KMS-11 (cell line): ENCODE measurements at regions not wholly inside any gene's neighbourhood (a gene's known extent, or its start where the extent isn't known, plus 50 kb on each side); places are given as distances from the start of the nearest gene placed in this dataset.

Experiments
- H2AFZ ChIP-seq: fragments of 200-600 bp; sonication (generic); 2 replicates; pipeline ENCODE4 v1.6.1; 2016; ENCODE audit warnings: antibody characterized with exemption, mixed run types, low read depth
- H3K27ac ChIP-seq: fragments of 200-600 bp; sonication (generic); 2 replicates; pipeline ENCODE4 v1.6.1; 2016; ENCODE audit warnings: mild to moderate bottlenecking, mixed run types
- H3K27me3 ChIP-seq: fragments of 200-600 bp; sonication (generic); 2 replicates; pipeline ENCODE4 v1.6.1; 2017; ENCODE audit warnings: mild to moderate bottlenecking, low read depth, mixed run types, moderate library complexity; ENCODE audit not compliant: insufficient read depth
- H3K36me3 ChIP-seq: fragments of 200-600 bp; sonication (generic); 2 replicates; pipeline ENCODE4 v1.6.1; 2017; ENCODE audit warnings: mild to moderate bottlenecking, mixed run types; ENCODE audit not compliant: insufficient read depth
- H3K4me1 ChIP-seq: fragments of 200-600 bp; sonication (generic); 2 replicates; pipeline ENCODE4 v1.6.1; 2016; ENCODE audit warnings: mild to moderate bottlenecking, low read depth, mixed run types; ENCODE audit not compliant: poor library complexity, severe bottlenecking
- H3K4me2 ChIP-seq: fragments of 200-600 bp; sonication (generic); 2 replicates; pipeline ENCODE4 v1.7.0; 2016; ENCODE audit warnings: mild to moderate bottlenecking, mixed run types
- H3K4me3 ChIP-seq: fragments of 200-600 bp; sonication (generic); IDR thresholded peaks from 2 replicates; pipeline ENCODE4 v1.6.1; 2017; ENCODE audit warnings: low read depth, low read length, mixed read lengths; ENCODE audit not compliant: insufficient read depth
- H3K79me2 ChIP-seq: fragments of 200-600 bp; sonication (generic); 2 replicates; pipeline ENCODE4 v1.6.1; 2016; ENCODE audit warnings: low read depth, mixed run types; ENCODE audit not compliant: insufficient read depth
- H3K9ac ChIP-seq: fragments of 200-600 bp; sonication (generic); 2 replicates; pipeline ENCODE4 v1.6.1; 2016; ENCODE audit warnings: mild to moderate bottlenecking, mixed run types
- H4K20me1 ChIP-seq: fragments of 200-600 bp; sonication (generic); 2 replicates; pipeline ENCODE4 v1.6.1; 2016; ENCODE audit warnings: mild to moderate bottlenecking, mixed run types; ENCODE audit not compliant: insufficient read depth
- TF ChIP-seq, protein P1 (sequence below): fragments of 200-600 bp; sonication (generic); conservative IDR thresholded peaks from 2 replicates; pipeline ENCODE4 v1.6.1; 2017; ENCODE audit warnings: low read depth, mild to moderate bottlenecking, antibody characterized with exemption, low read length, moderate library complexity, mixed read lengths

DNA sequence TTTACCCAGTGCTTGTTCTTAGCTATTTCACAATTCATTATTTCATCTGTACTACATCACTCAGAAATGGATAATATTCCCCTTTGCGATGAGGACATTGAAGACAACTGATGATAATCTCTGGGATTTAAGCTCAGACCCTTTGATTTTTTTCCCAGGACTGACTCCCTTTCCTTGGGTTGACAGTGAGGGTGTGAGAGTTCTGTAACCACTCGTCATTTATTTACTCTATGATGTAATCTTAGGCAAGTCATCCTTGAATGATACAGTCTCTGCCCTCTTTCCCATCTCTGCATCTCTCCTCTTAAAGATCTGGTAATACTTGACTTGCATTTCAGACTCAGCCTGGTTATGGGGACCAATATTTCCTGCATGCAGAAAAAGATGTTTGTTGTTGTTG is 1041.7 kb downstream of the AGBL1 start:
- Histone ChIP-seq H3K79me2 (no peaks in the 10 kb centered on the region), H3K4me1 (no peaks in the 10 kb centered on the region), H3K36me3 (no peaks in the 10 kb centered on the region), H3K4me3 (no peak overlapping the region), H2AFZ (no peak overlapping the region), H3K4me2 (no peak overlapping the region), H3K27me3 (no peaks in the 10 kb centered on the region), H4K20me1 (no peaks in the 10 kb centered on the region), H3K27ac (no peak overlapping the region), H3K9ac (no peak overlapping the region)
- TF ChIP-seq, protein P1, sequence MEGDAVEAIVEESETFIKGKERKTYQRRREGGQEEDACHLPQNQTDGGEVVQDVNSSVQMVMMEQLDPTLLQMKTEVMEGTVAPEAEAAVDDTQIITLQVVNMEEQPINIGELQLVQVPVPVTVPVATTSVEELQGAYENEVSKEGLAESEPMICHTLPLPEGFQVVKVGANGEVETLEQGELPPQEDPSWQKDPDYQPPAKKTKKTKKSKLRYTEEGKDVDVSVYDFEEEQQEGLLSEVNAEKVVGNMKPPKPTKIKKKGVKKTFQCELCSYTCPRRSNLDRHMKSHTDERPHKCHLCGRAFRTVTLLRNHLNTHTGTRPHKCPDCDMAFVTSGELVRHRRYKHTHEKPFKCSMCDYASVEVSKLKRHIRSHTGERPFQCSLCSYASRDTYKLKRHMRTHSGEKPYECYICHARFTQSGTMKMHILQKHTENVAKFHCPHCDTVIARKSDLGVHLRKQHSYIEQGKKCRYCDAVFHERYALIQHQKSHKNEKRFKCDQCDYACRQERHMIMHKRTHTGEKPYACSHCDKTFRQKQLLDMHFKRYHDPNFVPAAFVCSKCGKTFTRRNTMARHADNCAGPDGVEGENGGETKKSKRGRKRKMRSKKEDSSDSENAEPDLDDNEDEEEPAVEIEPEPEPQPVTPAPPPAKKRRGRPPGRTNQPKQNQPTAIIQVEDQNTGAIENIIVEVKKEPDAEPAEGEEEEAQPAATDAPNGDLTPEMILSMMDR: no peak

DNA sequence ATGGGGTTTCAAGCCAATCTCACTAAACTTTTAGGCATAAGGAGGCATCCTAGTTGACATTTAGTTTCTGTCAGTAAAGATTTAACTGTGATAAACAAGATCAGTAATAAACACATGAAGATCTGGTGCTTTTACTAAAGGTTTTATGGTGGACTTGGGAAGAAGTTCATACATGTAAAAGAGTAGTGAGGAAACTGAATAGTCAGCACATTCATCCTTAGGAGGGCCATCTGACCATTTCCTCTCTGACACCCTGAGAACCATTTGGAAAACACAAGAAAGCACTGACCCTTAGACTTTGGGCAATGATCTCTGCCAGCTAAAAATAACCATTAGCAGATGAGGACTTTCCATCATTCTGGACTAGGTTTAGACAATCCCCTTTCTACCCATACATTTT is 1040.9 kb downstream of the AGBL1 start:
- Histone ChIP-seq H3K4me1 (no peaks in the 10 kb centered on the region), H3K27me3 (no peaks in the 10 kb centered on the region), H4K20me1 (no peaks in the 10 kb centered on the region), H3K9ac (no peak overlapping the region), H3K27ac (no peak overlapping the region), H2AFZ (no peak overlapping the region), H3K36me3 (no peaks in the 10 kb centered on the region), H3K4me2 (no peak overlapping the region), H3K4me3 (no peak overlapping the region), H3K79me2 (no peaks in the 10 kb centered on the region)
- TF ChIP-seq, protein P1: no peak

DNA sequence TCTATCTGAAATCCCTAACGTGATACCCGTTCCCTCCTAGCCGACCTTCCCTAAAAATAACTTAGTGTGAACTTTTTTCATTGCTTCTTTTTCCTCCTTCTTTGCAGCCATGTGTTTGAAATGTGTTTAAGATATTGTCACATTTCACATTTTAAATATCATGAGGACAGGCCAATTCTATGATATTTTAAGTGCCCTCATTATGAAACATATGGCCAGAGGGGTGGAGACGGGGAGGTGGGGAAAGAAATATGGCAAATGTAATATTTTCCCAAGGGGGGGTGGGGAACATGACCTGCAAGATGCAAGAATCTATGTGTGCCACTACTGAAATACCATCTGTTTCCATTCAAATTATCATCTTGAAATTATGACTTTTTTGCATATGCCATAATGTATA is 1039.2 kb downstream of the AGBL1 start:
- Histone ChIP-seq H3K4me1 (no peaks in the 10 kb centered on the region), H2AFZ (no peak overlapping the region), H3K4me2 (no peak overlapping the region), H3K79me2 (no peaks in the 10 kb centered on the region), H3K27ac (no peak overlapping the region), H3K4me3 (no peak overlapping the region), H4K20me1 (no peaks in the 10 kb centered on the region), H3K27me3 (no peaks in the 10 kb centered on the region), H3K36me3 (no peaks in the 10 kb centered on the region), H3K9ac (no peak overlapping the region)
- TF ChIP-seq, protein P1: no peak

DNA sequence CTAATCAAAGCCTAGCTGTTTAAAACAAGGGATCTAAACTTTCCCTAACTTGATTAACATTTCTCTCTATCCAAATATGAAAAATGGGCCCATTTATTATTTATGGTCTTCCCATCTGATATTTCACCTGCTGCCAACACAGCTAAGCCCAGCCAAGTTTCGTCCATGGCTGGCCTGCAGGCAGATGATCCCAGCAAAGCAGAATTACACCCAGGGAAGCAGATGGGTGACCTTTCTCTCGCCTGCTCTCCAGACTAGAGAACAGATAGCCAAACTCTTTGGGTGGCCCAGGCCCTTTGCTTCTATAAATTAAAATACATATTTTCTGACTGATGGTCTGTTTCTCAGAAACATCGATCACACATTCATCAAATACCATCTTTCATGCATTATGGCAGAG is 1038.8 kb downstream of the AGBL1 start:
- no peaks in the 10 kb centered on the region for H3K27me3 ChIP-seq
- H3K9ac ChIP-seq: no peak overlapping the region
- TF ChIP-seq, protein P1: no peak
- no peak overlapping the region for H3K27ac ChIP-seq
- H4K20me1 ChIP-seq: no peaks in the 10 kb centered on the region
- no peaks in the 10 kb centered on the region for H3K36me3 ChIP-seq
- H3K79me2 ChIP-seq: no peaks in the 10 kb centered on the region
- H3K4me2 ChIP-seq: no peak overlapping the region
- H2AFZ ChIP-seq: no peak overlapping the region
- H3K4me3 ChIP-seq: no peak overlapping the region
- H3K4me1 ChIP-seq: no peaks in the 10 kb centered on the region

DNA sequence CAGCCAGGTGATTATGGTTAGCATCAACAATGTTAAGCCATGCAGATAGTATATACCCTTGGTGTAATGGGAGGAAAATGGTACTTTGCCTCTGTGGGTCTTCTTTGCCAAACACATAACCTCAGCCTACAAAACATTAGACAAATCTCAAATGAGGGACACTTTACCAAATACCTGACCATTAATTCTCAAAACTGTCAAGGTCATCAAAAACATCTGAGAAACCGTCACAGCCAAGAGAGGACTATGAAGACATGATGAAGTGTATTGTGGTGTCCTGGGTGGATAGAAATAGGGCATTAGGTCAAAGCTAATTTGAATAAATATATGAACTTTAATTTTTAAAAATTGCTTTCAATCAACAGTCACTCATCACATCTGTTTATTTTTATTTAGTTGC is 1036.1 kb downstream of the AGBL1 start:
- no peak overlapping the region for H3K4me2 ChIP-seq
- H2AFZ ChIP-seq: no peak overlapping the region
- no peak overlapping the region for H3K27ac ChIP-seq

More for the DNA sequence above, 1036.1 kb downstream of the AGBL1 start:
- Histone ChIP-seq H3K36me3 (no peaks in the 10 kb centered on the region), H3K27me3 (no peaks in the 10 kb centered on the region), H3K9ac (no peak overlapping the region), H3K4me1 (no peaks in the 10 kb centered on the region), H3K79me2 (no peaks in the 10 kb centered on the region), H3K4me3 (no peak overlapping the region), H4K20me1 (no peaks in the 10 kb centered on the region)
- TF ChIP-seq, protein P1: no peak
